Small intestine (tissue), 7 donors: ENCODE measurements at regions not wholly inside any gene's neighbourhood (a gene's known extent, or its start where the extent isn't known, plus 50 kb on each side); places are given as distances from the start of the nearest gene placed in this dataset.

Experiments
- DNase-seq, 2 donors: peaks; one replicate each; pipeline versions ENCODE4 v3.0.0 to v3.0.0-alpha.2; 2013
- FAIRE-seq: peaks from 2 replicates; lab custom pipeline; 2012; peaks lifted over from hg19 to GRCh38; lab: Jason Lieb, UNC
- H3K27ac ChIP-seq, 3 donors: one replicate each; pipeline ENCODE4 v1.5.1; 2013; ENCODE audit warnings: low read length in 2 of 3, mild to moderate bottlenecking in 2 of 3, control low read depth in 1 of 3, inconsistent platforms in 1 of 3, low read depth in 1 of 3, moderate library complexity in 1 of 3
- H3K27me3 ChIP-seq, 3 donors: one replicate each; pipeline ENCODE4 v1.6.1; 2013; ENCODE audit warnings: low read length in 3 of 3, inconsistent platforms in 1 of 3; ENCODE audit not compliant: control insufficient read depth in 3 of 3, insufficient read depth in 3 of 3
- H3K36me3 ChIP-seq, 3 donors: one replicate each; pipeline ENCODE4 v1.6.1; 2013; ENCODE audit warnings: low read length in 3 of 3, inconsistent platforms in 1 of 3, low read depth in 1 of 3, mild to moderate bottlenecking in 1 of 3, moderate library complexity in 1 of 3; ENCODE audit not compliant: control insufficient read depth in 3 of 3, insufficient read depth in 2 of 3
- H3K4me1 ChIP-seq, 3 donors: one replicate each; pipeline ENCODE4 v1.6.1; 2013; ENCODE audit warnings: low read length in 2 of 3, inconsistent platforms in 1 of 3, low read depth in 1 of 3, mild to moderate bottlenecking in 1 of 3, moderate library complexity in 1 of 3; ENCODE audit not compliant: control insufficient read depth in 3 of 3, insufficient read depth in 2 of 3
- H3K4me3 ChIP-seq, 3 donors: one replicate each; pipeline ENCODE4 v1.5.1; 2013; ENCODE audit warnings: low read length in 3 of 3, control low read depth in 1 of 3, inconsistent platforms in 1 of 3, low read depth in 1 of 3, mild to moderate bottlenecking in 1 of 3, moderate library complexity in 1 of 3
- H3K9me3 ChIP-seq, 2 donors: one replicate each; pipeline ENCODE4 v1.6.1; 2013; ENCODE audit warnings: low read depth in 1 of 2, low read length in 1 of 2; ENCODE audit not compliant: control insufficient read depth in 2 of 2, insufficient read depth in 1 of 2
- WGBS, 3 donors: extraction: QIAGEN DNeasy Blood & Tissue Kit; methylation state at CpG; one replicate each; pipeline ENCODE4 v1.1.7; 2013; 5-methylcytosine and 5-hydroxymethylcytosine counted together
- donor health status: healthy with polysubstance abuse.
- donor health status: control.
- donor health status: control.
- donor health status: Bipolar disorder and iron deficiency.
- donor health status: healthy.

DNA sequence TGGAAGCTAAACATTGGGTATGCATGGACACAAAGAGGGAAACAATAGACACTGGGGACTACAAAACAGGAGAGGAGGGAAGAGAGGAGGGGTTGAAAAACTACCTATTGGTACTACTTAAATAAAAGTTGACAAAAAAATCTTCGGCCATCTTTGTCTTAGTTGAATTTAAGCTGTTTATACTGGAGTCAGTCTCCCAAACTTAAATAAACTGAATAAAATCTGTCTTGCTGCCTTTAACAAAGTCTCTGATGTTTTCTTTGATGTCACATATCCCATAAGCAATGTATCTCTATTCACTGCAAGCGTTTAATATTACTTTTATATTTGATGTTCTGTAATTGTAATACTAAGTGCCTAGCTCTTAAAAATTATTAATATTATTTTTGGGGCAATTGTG lies 409.2 kb upstream of the EPHA7 start:
- DNase-seq (no peak), FAIRE-seq (no peak)
- Histone ChIP-seq H3K9me3 (no peaks in the 10 kb centered on the region), H3K27ac (no peak overlapping the region), H3K4me1 (no peaks in the 10 kb centered on the region), H3K36me3 (no peaks in the 10 kb centered on the region), H3K27me3 (no peaks in the 10 kb centered on the region), H3K4me3 (no peak overlapping the region)
- WGBS, 3 donors: 84 to 90% (median 89%) methylated on average over 2 of the region's 2 CpGs

DNA sequence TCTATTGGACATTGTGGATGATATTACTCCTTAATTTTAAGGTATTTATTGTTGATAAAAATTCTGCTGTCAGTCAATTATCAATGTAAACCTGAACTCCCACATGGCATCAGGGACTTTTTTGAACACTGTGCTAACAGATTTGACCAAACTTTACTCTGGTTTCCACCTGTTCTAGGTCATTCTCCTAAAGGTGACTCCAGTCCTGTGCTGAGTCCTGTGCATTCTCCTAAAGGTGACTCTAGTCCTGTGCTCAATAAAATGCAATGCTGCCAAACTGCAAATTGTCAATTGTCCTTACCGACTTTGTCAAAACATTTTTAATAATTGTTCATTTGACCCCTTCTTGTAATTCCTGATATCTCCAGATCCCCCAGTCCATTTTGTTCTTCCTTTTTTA lies 408.4 kb upstream of the EPHA7 start:
- 85 to 94% (median 93%) methylated on average over 1 of the region's 1 CpG for WGBS, 3 donors
- no peaks in the 10 kb centered on the region for H3K27me3 ChIP-seq
- no peaks in the 10 kb centered on the region for H3K36me3 ChIP-seq
- no peak overlapping the region for H3K27ac ChIP-seq
- DNase-seq (no peak), FAIRE-seq (no peak)
- H3K4me1 ChIP-seq: no peaks in the 10 kb centered on the region
- no peaks in the 10 kb centered on the region for H3K9me3 ChIP-seq
- no peak overlapping the region for H3K4me3 ChIP-seq

DNA sequence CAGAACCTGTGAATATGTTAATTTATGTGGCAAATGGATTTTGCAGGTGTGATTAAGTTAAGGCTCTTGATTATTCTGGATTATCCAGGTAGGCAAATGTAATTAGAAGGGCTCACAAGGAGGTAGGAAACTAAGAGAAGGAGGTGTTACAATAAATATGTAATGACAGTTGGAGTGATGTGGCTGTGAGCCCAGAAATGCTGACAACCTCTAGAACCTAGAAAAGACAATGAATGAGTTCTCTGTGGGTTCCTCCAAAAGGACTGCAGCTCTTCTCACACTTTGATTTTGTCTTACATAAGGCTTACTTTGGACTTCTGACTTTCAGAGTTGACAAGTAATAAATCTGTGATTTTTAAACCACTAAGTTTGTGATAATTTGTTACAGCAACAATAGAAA lies 406.6 kb upstream of the EPHA7 start:
- Histone ChIP-seq H3K4me1 (no peaks in the 10 kb centered on the region), H3K36me3 (no peaks in the 10 kb centered on the region), H3K4me3 (no peak overlapping the region), H3K9me3 (no peaks in the 10 kb centered on the region), H3K27me3 (no peaks in the 10 kb centered on the region), H3K27ac (no peak overlapping the region)
- FAIRE-seq: no peak
- no peak for DNase-seq

DNA sequence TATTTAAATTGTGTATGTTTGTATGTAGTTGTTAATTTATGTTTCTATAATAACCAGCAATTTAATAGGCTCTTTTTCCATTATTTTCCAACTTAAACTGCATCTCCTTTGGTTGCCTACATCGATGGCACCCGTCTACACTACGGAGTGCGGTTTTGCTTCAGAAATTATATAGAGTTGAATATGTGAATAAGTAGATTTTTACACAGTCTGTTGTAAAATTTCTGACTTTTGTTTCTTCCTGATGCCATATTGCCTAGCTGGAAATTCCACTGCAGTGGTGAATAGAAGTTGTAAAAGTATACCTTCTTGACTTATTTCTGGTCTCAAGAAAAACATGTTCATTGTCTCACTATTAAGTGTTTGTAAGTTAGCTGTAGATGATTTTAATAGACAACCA lies 404.1 kb upstream of the EPHA7 start:
- Histone ChIP-seq H3K27me3 (no peaks in the 10 kb centered on the region), H3K4me3 (no peak overlapping the region), H3K4me1 (no peaks in the 10 kb centered on the region), H3K9me3 (no peaks in the 10 kb centered on the region), H3K36me3 (no peaks in the 10 kb centered on the region), H3K27ac (no peak overlapping the region)
- no peak for DNase-seq
- FAIRE-seq: no peak
- 96 to 99% (median 96%) methylated on average over 4 of the region's 4 CpGs for WGBS, 3 donors

DNA sequence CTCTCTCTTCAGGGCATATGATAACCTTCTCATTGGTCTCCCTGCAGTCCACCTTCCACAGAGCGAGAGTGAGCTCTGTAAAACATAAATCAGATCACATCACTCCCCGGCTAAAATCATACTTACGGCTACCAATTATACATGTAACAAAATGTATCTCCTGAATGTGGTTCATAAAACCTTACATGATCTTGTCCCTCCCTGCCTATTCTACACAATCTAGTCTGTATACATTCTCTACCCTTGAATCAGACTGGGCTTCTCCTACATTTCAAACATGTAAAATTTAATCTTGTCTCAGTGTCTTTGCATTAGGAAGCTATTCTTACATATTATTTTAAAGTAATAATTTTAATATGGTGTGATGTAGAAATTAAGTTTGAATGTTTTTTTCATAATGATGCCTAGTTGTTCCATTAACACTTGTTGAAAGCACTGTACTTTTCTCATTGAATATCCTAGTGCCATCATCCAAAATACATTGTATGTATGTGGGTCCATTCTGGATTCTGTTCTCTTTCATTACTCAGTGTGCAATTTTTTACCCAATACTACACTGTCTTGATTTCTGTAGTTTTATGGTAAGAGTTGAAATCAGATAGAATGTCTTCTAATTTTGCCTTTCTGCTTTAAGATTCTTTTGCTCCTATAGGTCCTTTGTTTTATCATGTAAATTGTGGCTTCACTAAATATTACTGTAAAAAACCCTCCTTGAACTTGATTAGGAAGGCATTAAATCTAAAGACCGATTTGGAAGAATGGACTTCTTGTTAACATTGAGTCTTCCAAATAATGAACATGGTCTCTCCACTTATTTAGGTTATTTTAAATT lies 403.3 kb upstream of the EPHA7 start:
- DNase-seq (no peak), FAIRE-seq (no peak)
- Histone ChIP-seq H3K27me3 (no peaks in the 10 kb centered on the region), H3K4me1 (no peaks in the 10 kb centered on the region), H3K27ac (no peak overlapping the region), H3K36me3 (no peaks in the 10 kb centered on the region), H3K4me3 (no peak overlapping the region), H3K9me3 (no peaks in the 10 kb centered on the region)
- WGBS, 3 donors: 89 to 93% (median 92%) methylated on average over 4 of the region's 4 CpGs

DNA sequence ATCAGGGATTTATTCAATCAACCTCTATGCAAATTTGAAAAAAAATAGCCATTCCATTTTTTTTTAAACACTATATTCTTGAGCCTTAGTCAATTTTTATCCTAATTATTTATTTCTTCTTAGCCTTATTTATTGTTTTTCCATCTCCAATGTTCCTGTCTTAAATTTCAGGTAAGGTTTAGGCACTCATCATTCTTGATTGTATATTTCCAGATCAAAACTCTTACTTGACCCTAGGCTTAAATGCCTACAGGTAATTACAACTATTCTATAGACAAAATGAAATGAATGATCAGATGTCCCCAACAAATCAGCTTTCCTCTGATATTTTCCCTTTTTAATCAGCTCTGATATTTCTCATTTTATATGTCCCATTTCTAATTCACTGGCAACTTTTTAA lies 402.6 kb upstream of the EPHA7 start:
- no peaks in the 10 kb centered on the region for H3K27me3 ChIP-seq
- no peaks in the 10 kb centered on the region for H3K9me3 ChIP-seq
- no peak overlapping the region for H3K4me3 ChIP-seq
- H3K27ac ChIP-seq: no peak overlapping the region
- DNase-seq: no peak
- no peaks in the 10 kb centered on the region for H3K4me1 ChIP-seq
- H3K36me3 ChIP-seq: no peaks in the 10 kb centered on the region
- FAIRE-seq: no peak

DNA sequence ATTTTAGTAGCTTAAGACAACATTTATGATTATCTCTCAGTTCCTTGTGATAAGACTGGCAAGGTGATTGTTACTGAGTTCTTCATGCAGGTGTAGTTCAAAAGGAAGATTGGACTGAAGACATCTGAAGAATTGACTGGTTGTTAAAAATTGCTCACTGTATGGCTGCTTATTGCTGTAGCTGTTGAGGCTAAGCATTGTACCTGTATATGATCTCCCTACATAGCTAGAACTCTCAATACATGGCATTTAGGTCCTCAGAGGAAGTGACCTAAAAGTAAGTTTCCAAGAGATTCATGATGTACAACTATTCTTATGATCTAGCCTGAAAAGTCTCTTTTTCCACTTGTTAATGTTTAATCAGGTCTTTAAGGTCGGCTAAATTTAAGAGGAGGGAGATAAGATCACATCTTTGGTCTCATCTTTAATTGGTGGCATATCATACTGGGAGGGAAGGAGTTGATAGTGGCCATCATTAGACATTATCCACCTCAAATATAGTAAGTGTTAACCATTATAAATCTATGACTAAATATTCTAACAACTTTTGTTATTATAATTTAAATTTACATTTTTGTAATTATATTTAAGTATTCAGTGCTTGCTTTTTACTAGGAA lies 401.2 kb upstream of the EPHA7 start:
- no peak for FAIRE-seq
- no peak overlapping the region for H3K4me3 ChIP-seq
- no peaks in the 10 kb centered on the region for H3K36me3 ChIP-seq
- H3K27me3 ChIP-seq: no peaks in the 10 kb centered on the region
- no peak overlapping the region for H3K27ac ChIP-seq
- WGBS, 3 donors: 13 to 54% (median 23%) methylated on average over 1 of the region's 1 CpG
- no peaks in the 10 kb centered on the region for H3K9me3 ChIP-seq
- no peak for DNase-seq
- no peaks in the 10 kb centered on the region for H3K4me1 ChIP-seq

DNA sequence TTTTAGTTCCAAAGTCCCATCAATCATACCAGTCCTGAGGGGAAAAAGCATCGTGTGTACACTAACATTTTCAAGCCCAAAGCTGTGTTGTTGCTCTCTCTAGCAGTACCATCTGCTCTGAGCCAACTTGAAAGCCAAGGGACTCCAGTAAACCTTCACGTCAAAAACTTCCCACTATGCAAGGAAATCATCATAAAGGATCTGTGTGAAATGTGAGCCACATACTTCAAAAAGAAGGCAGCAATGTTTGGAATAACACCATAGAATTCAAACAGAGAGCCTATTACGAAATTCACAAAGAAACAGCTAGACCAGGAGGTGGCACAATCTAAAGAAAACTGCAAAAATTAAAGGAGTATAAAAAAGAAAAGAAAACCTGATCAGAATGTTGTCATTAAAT lies 399.8 kb upstream of the EPHA7 start:
- no peak overlapping the region for H3K4me3 ChIP-seq
- DNase-seq (no peak), FAIRE-seq (no peak)
- no peaks in the 10 kb centered on the region for H3K27me3 ChIP-seq
- WGBS, 3 donors: 10 to 23% (median 18%) methylated on average over 3 of the region's 3 CpGs
- no peaks in the 10 kb centered on the region for H3K9me3 ChIP-seq
- no peaks in the 10 kb centered on the region for H3K36me3 ChIP-seq
- no peaks in the 10 kb centered on the region for H3K4me1 ChIP-seq
- H3K27ac ChIP-seq: no peak overlapping the region

DNA sequence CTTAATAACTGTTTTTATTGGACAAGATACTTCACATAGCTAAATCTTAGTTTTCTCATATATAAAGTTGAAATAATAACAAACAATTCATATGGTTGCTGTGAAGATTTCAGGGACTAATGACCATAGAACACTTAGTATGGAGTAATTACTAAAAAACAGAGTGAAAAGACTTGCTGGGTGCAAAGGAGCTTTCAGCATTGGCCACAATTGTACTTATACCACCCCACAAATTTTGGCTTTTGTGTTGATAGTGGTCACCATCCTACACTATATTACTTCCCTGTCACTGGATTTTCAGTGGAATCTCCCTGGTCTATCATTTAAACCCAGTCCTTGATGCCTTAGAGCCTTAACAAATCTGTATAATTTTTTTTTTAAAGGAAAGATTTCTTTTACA lies 398.6 kb upstream of the EPHA7 start:
- Histone ChIP-seq H3K9me3 (no peaks in the 10 kb centered on the region), H3K27me3 (no peaks in the 10 kb centered on the region), H3K4me1 (no peaks in the 10 kb centered on the region), H3K27ac (no peak overlapping the region), H3K4me3 (no peak overlapping the region), H3K36me3 (no peaks in the 10 kb centered on the region)
- DNase-seq: no peak
- FAIRE-seq: no peak
